GM19324 (cell line): ENCODE measurements at regions not wholly inside any gene's neighbourhood (a gene's known extent, or its start where the extent isn't known, plus 50 kb on each side); places are given as distances from the start of the nearest gene placed in this dataset.
A peak's percentile ranks its signal among the peaks of the same experiment; 100 is the strongest.
"Not testable (repeated sequence)": the region's sequence is repeated elsewhere in the genome, so short reads cannot be mapped to it uniquely, and the experiment has no call there.

Experiments
- ATAC-seq: cut with Tn5 transposase; IDR thresholded peaks from one replicate; pipeline ENCODE4 v1.9.1; 2021; ENCODE audit warnings: mild to moderate bottlenecking, moderate library complexity; ENCODE audit not compliant: unreplicated experiment, low FRiP score

GRCh38 chr2:125324273-125324672, 1299.2 kb downstream of the CNTNAP5 start:
- ATAC-seq, result no peak

DNA sequence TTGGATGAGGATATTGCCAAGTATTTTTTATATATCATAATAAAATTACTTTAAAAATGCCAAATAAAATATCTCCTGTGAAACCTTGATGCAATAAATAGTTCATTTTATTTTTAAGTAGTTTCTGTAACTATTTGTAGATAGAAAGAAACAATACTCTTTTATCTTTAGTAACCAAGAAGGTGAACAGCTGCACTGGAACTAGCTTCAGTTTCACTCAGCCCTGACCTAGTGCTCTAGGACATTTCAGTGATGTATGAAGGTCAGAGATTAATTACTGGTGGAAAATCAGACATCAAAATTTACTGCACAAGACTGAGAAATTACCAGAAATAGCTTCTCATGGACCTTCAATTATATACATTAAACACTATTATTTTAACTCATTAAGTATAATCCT, 1305.0 kb downstream of the CNTNAP5 start:
- ATAC-seq, result no peak

DNA sequence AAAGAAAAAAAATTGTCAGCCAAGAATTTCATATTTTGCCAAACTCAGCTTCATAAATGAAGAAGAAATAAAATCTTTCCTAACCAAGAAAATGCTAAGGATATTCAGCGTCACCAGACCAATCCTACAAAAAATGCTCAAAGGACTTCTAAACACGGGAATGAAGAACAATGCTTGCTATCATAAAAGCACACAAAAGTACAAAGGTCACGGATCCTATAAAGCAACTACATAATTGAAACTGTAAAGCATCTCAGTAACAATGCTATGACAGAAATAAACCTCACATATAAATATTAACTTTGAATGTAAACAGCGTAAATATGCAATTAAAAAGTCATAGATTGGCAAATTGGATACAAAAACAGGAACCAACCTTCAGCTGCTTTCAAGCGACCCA, 1314.6 kb upstream of the GYPC start:
- no peak for ATAC-seq

DNA sequence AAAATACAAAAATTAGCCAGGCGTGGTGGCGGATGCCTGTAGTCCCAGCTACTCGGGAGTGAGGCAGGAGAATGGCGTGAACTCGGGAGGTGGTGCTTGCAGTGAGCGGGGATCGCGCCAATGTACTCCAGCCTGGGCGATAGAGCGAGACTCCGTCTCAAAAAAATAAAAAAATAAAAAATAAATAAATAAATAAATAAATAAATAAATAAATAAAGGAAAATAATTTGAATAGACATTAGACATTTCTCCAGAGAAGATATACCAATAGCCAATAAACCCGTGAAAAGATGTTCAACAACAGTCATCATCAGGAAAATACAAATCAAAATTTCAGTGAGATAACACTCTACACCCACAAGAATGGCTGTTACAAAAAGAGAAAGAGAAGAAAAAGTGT, 1302.4 kb upstream of the GYPC start:
- ATAC-seq, result not testable (repeated sequence)

GRCh38 chr2:125364192-125364983, 1291.6 kb upstream of the GYPC start:
- ATAC-seq, result no peak

- no peak for ATAC-seq
Measured at GRCh38 chr2:125364984-125365265, 1291.0 kb upstream of the GYPC start.

DNA sequence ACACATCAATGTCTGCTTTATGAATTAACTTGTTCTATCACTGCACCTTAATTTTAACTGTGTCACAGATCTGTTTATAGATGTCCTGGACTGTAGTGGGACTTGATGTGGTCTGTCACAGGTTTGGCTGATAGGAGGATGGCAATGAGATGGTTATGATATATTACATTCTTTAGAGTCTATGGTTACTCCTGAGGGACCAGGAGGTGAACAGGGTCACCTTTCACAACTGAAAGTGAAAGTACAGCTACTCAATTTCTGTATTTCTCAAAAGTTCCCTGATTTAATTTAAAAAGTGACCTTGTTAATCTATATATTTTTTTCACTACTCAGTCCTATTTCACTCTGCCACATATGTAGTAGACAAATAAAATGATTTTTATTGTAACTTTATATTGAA, 1284.1 kb upstream of the GYPC start:
- no peak for ATAC-seq

- no peak for ATAC-seq
Measured at GRCh38 chr2:125373293-125373692, 1282.7 kb upstream of the GYPC start.

DNA sequence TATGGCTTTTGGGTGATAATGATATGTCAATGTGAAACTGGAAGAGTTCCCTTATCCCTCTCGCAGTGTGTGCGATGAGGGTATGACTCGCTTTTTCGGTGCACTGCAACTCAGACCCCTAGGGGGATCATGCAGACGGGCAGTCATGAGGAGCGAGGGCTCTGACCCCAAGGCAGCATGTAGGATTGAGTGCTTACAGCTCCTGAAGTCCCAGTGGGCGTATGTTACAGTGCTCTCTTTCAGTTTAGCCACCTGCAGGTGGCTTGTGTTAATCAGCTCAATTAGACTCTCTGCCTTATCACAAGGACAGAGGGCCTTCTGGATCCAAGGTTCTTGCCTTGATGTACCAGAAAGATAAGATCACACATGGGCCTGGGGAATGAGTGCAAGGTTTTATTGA, 1269.9 kb upstream of the GYPC start:
- no peak for ATAC-seq

GRCh38 chr2:125397535-125398251, 1258.3 kb upstream of the GYPC start:
- ATAC-seq, result peak; percentile 87

DNA sequence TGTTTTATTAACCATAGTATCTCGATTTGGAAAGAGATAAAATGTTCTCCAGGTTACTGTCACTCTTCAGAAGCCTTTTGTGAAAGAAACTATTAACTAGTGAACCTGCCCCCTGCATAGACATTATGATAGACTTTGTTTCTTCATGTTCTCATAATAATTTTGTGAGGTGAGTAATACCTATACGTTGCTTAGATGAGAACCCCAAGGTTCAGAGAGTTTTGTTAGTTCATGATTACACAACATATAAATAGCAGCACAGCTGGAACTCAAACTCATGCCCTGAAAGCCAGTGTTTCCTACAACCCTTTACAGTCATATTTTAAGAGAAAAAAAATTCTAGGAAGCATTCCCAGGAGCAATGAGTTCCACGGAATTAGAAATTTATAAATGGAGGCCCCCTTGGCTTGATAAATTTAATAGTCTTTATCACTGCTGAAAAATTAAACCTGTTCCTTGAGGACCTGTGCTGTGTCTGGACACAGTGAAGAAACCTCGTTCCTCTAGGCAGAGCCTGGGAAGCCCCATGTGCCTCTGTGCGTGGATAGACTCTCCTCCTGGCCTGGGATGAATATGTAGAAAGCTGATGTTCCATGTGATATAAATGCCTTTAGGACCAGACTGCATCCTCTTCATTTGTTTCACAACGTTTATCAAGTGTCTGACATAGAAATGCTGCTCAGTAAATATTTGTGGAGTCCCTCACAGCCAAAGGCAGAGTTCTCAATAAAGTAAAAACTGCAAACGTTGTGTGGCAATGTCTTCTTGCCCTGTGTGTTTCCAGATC, 1257.0 kb upstream of the GYPC start:
- ATAC-seq, result no peak

DNA sequence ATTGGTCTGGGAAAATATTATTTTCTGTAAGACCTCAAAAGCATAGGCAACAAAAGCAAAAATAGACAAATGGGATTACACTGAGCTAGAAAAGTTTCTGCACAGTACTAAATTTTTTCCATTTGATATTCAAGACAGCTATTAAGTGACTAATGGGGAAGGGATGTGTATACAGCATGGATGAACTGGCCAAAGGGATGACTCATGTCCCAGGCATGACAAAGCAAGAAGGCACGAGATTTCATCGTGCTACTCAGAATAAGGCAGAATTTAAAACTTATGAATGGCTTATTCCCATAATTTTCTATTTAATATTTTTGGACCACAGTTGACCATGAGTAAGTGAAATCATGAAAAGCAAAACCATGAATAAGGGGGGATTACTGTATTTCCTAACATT, 1250.1 kb upstream of the GYPC start:
- no peak for ATAC-seq

GRCh38 chr2:125408874-125409538, 1247.0 kb upstream of the GYPC start:
- no peak for ATAC-seq

DNA sequence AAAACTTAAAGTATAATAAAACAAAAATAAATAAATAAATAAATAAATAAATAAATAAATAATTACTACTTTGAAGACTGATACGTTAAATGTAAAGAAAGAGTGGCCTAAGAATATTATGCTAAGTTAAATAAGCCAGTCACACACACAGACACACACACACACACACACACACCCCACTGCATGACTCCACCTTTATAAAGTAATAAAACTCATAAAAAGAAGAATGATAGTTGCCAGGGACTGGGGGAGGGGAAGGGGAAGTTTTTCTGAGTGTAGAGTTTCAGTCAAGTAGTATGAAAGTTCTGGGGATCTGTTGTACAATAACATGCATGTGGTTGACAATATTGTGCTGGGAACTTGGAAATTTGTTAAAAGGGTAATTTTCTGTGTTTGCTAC, 1237.5 kb upstream of the GYPC start:
- ATAC-seq, result no peak

- ATAC-seq, result not testable (repeated sequence)
Measured at GRCh38 chr2:125422198-125422770, 1233.7 kb upstream of the GYPC start.

GRCh38 chr2:125424266-125424785, 1231.6 kb upstream of the GYPC start:
- ATAC-seq, result no peak

- ATAC-seq, result no peak
Measured at GRCh38 chr2:125427721-125428315, 1228.1 kb upstream of the GYPC start.

DNA sequence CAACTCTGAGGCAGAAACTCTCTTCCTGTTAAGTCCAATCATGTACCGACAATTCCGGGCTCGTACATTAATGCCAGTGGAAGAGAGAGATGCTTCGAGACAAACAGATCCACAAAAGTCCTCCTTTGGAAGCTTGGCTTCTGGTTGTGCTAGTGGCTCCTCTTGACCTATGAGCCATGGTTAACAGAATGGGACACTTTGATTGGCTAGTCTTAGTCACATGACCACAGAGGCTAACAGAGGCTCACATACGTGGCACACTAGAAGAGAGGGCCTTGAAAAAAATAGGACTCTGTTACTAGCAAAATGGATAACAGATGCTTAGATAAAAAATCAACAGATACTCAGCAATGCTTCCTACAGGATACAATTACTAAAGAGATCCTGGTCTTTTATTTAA, 1211.9 kb upstream of the GYPC start:
- ATAC-seq, result no peak

DNA sequence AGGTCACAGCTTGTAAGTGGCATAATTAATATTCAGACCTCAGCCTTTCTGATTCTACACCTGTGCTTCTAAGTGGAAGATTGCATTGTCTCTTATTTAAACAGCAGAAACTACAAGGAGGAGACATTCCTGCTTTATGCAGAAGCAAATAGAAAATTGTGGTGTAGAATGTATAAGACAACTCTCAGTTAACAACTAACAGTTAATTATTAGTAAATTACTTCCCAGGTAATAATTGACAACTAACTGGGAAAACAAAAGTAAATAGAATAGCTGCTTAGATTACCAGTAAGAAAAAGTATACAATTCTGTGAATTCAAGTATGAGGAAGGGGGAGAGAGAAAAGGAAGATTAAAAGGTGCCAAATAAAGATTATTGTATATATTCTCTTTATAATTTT, 1210.5 kb upstream of the GYPC start:
- ATAC-seq, result no peak

GRCh38 chr2:125450092-125450491, 1205.9 kb upstream of the GYPC start:
- no peak for ATAC-seq
